K562 (cell line): ENCODE measurements at regions not wholly inside any gene's neighbourhood (a gene's known extent, or its start where the extent isn't known, plus 50 kb on each side); places are given as distances from the start of the nearest gene placed in this dataset.

Experiments used
- GABPA ChIP-seq: fragments of 200-800 bp; sonication (Bioruptor generic); conservative IDR thresholded peaks from 2 replicates; pipeline ENCODE4 v1.6.1; 2016; ENCODE audit warnings: low read depth, missing genetic modification characterization, missing compliant biosample characterization
- HDAC3 ChIP-seq: fragments of 450-650 bp; IDR thresholded peaks from 2 replicates; pipeline ENCODE4 v1.6.1; 2018; ENCODE audit warnings: borderline replicate concordance, mild to moderate bottlenecking, moderate library complexity; ENCODE audit not compliant: partially characterized antibody
- ILK ChIP-seq: fragments of 450-650 bp; IDR thresholded peaks from 2 replicates; pipeline ENCODE4 v1.6.1; 2016; ENCODE audit warnings: missing genetic modification characterization, low read depth, mild to moderate bottlenecking, missing compliant biosample characterization, moderate library complexity, borderline replicate concordance
- KDM1A ChIP-seq, 2 experiments: fragments of 450-650 bp; IDR thresholded peaks; 2 replicates each; pipeline ENCODE4 v1.6.1; 2016; ENCODE audit warnings: mild to moderate bottlenecking in 2 of 2
- PCBP2 ChIP-seq: fragments of 200-400 bp; formaldehyde crosslinking; IDR thresholded peaks from 2 replicates; pipeline ENCODE4 v1.6.1; 2018; ENCODE audit warnings: low read length, low read depth, mild to moderate bottlenecking, moderate library complexity; ENCODE audit not compliant: poor library complexity, severe bottlenecking
- RBBP5 ChIP-seq: fragments of 200-600 bp; sonication (generic); IDR thresholded peaks from 2 replicates; pipeline ENCODE4 v1.6.1; 2012; ENCODE audit warnings: borderline replicate concordance, mild to moderate bottlenecking, low read length, control low read depth, inconsistent platforms; ENCODE audit not compliant: insufficient read depth, poor library complexity, severe bottlenecking
- RREB1 ChIP-seq: fragments of 250-450 bp; sonication (Bioruptor Pico); IDR thresholded peaks from 2 replicates; pipeline ENCODE4 v1.4.0; 2020
- SETDB1 ChIP-seq: IDR thresholded peaks from one replicate; pipeline ENCODE4 v1.6.1; 2012; ENCODE audit warnings: low read length, control low read depth, inconsistent platforms
- SP1 ChIP-seq: sonication (generic); formaldehyde crosslinking; IDR thresholded peaks from 2 replicates; pipeline ENCODE4 v1.8.1; 2022; ENCODE audit warnings: mild to moderate bottlenecking, missing genetic modification reagents
- TBP ChIP-seq: optimal IDR thresholded peaks from 2 replicates; pipeline ENCODE3; 2011; ENCODE audit warnings: low read depth, low read length, improper control_type of control experiment
- ZNF12 ChIP-seq: sonication (generic); formaldehyde crosslinking; IDR thresholded peaks from 2 replicates; pipeline ENCODE4 v1.4.0; 2020; ENCODE audit warnings: mild to moderate bottlenecking, missing genetic modification reagents

DNA sequence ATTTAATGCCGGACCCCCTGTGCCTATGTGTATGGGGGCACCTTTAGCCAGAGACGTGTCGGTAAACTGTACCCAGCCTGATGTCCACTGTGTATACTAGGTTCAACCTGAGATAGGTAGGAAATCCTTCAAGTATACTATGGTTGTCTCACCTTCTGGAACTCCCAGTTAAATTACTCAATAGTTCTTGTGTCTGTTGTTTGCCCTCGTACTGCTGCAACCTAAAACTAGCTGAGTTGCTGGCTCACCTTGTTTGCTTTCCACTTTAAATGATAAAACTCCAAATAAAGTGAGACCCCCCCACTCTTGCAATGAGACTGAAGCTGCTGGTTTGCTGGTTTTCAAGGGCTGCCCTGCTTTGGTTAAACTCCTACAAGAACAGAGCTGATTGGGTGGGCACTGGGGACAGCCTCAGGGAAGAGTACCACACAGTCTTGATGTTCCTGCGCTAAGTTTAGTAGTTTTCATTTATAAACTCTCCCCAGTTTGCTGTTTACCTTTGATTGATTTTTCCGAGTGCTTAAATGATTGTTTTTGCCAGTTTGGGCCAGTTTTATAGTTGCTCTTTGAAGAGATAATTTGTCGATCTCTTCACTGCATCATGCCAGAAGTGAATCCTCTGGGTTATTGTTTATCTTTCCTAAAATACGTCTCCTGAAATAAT is 1281.8 kb upstream of the MAP3K7 start (continued):
- TF ChIP-seq RREB1 (no peak), RBBP5 (no peak), SETDB1 (no peak), SP1 (CRISPR knock-in tag) (no peak), TBP (no peak), KDM1A (IDR thresholded peaks at IDR 0.05) (no peak), HDAC3 (no peak), ZNF12 (CRISPR knock-in tag) (no peak), ILK (tag) (no peak), PCBP2 (no peak), GABPA (tag) (no peak)
